ENCODE measurements at regions not wholly inside any gene's neighbourhood (a gene's known extent, or its start where the extent isn't known, plus 50 kb on each side); places are given as distances from the start of the nearest gene placed in this dataset.

DNA sequence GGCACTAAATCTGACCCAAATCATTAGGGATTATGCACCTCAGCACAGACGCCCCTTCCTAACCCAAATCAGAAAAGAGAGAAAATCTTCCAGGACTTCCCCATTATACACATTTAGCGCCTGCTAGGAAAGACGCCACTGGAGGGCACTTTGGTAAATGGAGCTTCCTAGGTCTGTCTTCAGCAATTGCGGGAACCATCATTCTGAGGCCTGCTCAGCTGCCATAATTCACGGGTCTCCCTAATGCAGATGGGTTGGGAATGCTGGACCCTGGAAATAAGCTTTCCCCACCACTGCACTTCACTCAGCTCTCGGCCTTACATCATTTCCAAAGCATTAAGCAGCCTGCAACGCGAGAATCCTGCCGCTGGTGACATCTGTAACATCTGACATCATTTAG is 86.2 kb upstream of the OPCML start:
- Histone ChIP-seq H3K4me3 (no peak overlapping the region), H3K36me3 (no peaks in the 10 kb centered on the region), H3K9ac (no peak overlapping the region), H3K27ac (no peak overlapping the region), H3K9me3 (replicated peaks in 1 of 11) (peaks cover 0 to 21% (median 9%) of the 10 kb centered on the region in 11 experiments; a peak in 14 of 22 replicates), H3K4me2 (no peak overlapping the region), H3K27me3 (no peaks in the 10 kb centered on the region), H3K4me1 (no peaks in the 10 kb centered on the region), H4K20me1 (no peaks in the 10 kb centered on the region; a peak in 1 of 22 replicates)
- no peak for TF ChIP-seq Cebpa-rat (IDR thresholded peaks at IDR 0.05)

DNA sequence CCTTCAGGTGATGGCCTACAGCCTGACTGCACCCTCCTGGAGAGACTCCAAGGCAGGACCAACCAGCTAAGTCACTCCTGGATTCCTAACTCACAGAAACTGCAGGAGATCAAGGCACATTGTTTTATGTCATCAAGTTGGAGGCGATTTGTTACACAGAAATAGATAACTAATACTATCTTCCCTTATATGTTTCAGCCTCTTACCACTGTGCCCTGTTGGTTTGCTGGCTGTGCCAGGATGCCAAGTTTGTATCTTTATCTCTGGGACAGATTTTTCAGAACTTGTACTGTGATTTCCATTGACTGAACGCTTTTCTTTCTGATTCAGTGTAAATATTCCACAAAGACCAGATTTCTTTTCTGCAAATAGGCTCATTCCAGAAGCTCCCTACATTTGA is 76.2 kb upstream of the OPCML start:
- no peak overlapping the region for H3K4me3 ChIP-seq
- no peaks in the 10 kb centered on the region for H3K27me3 ChIP-seq
- peaks cover 15 to 24% (median 20%) of the 10 kb centered on the region in 11 experiments for H3K9me3 ChIP-seq (replicated peaks in 1 of 11)
- no peaks in the 10 kb centered on the region for H3K4me1 ChIP-seq
- TF ChIP-seq Cebpa-rat (IDR thresholded peaks at IDR 0.05): no peak
- no peaks in the 10 kb centered on the region for H4K20me1 ChIP-seq
- no peak overlapping the region for H3K9ac ChIP-seq
- no peak overlapping the region for H3K27ac ChIP-seq
- no peak overlapping the region for H3K4me2 ChIP-seq
- no peaks in the 10 kb centered on the region; a peak in 1 of 22 replicates for H3K36me3 ChIP-seq

DNA sequence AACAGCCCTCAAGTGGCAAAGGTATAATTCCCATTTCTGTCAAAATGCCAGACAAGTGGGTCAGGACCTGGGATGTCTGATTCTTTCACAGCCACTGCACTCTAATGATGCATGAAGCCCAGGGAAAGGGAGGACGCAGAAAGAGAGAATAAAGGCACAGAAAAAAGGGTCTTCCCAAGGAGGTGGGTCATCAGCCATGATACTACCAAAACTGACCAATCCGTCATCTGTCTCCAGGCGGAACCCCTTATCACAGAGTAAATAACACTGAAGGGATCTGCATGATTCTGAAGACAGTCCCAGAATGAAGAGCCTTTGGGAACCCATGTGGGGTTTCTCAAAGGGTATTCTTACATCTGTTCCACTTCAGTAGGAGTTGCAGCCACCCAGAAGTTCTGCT is 73.8 kb upstream of the OPCML start:
- H3K4me3 ChIP-seq: no peak overlapping the region
- TF ChIP-seq Cebpa-rat (IDR thresholded peaks at IDR 0.05): no peak
- no peaks in the 10 kb centered on the region for H4K20me1 ChIP-seq

DNA sequence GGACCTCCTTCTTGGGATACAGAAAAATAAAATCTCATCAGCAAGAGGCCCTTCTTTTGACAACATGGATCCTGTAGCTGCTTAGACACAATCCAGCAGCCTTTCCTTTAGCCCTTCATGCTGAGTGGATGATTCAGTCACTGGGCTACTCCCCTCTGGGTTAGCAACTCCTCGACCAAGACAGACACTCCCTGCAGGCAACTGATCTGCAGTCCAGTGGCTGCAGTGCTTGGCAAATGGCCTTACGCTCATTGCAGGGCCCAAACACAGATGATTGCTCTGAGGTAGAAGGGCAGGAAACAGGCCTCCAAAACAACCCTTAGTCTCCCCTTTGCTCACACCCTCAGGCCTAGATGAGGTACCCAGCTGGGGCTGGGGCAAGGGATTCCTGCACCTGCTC is 73.2 kb upstream of the OPCML start:
- no peak overlapping the region for H3K27ac ChIP-seq
- TF ChIP-seq Cebpa-rat (IDR thresholded peaks at IDR 0.05): no peak
- no peak overlapping the region for H3K4me2 ChIP-seq
- no peaks in the 10 kb centered on the region for H3K27me3 ChIP-seq
- H3K4me1 ChIP-seq: peaks cover 0 to 4% (median 0%) of the 10 kb centered on the region in 10 experiments; a peak in 1 of 20 replicates
- no peak overlapping the region for H3K4me3 ChIP-seq
- H3K36me3 ChIP-seq: no peaks in the 10 kb centered on the region; a peak in 1 of 22 replicates
- no peak overlapping the region for H3K9ac ChIP-seq
- H4K20me1 ChIP-seq: no peaks in the 10 kb centered on the region
- H3K9me3 ChIP-seq (replicated peaks in 1 of 11): peaks cover 11 to 14% (median 13%) of the 10 kb centered on the region in 11 experiments

More for the DNA sequence above, 73.8 kb upstream of the OPCML start:
- H3K9me3 ChIP-seq (replicated peaks in 1 of 11): peaks cover 15 to 20% (median 18%) of the 10 kb centered on the region in 11 experiments
- no peak overlapping the region for H3K27ac ChIP-seq
- no peaks in the 10 kb centered on the region for H3K4me1 ChIP-seq
- no peak overlapping the region for H3K4me2 ChIP-seq
- H3K36me3 ChIP-seq: no peaks in the 10 kb centered on the region; a peak in 1 of 22 replicates
- no peaks in the 10 kb centered on the region for H3K27me3 ChIP-seq
- H3K9ac ChIP-seq: no peak overlapping the region

DNA sequence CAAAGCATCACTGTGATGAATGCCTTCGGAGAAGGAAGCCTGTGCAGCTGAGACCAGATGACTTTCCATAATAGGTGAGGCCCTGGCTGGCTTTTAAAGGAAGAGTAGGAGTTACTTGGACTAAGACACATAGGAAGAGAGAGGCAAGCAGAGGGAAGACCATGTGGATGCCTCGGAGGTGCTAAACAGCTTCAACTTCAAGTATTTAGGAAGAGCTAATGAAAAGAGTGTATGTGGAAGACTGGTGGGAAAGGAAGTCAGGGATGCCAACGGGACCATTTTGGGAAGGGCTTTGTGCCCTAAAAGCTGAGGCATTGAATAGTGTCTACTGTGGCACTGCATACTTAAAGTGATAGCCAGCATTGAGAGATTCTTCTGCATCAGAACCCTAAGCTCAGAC is 69.3 kb upstream of the OPCML start:
- Histone ChIP-seq H3K9me3 (replicated peaks in 1 of 11) (no peaks in the 10 kb centered on the region; a peak in 1 of 22 replicates), H3K27me3 (no peaks in the 10 kb centered on the region), H3K4me1 (peaks cover 0 to 4% (median 0%) of the 10 kb centered on the region in 10 experiments; a peak in 1 of 20 replicates), H3K36me3 (no peaks in the 10 kb centered on the region), H3K9ac (no peak overlapping the region), H3K4me3 (no peak overlapping the region), H3K4me2 (no peak overlapping the region), H3K27ac (no peak overlapping the region), H4K20me1 (no peaks in the 10 kb centered on the region)
- TF ChIP-seq Cebpa-rat (IDR thresholded peaks at IDR 0.05): no peak

DNA sequence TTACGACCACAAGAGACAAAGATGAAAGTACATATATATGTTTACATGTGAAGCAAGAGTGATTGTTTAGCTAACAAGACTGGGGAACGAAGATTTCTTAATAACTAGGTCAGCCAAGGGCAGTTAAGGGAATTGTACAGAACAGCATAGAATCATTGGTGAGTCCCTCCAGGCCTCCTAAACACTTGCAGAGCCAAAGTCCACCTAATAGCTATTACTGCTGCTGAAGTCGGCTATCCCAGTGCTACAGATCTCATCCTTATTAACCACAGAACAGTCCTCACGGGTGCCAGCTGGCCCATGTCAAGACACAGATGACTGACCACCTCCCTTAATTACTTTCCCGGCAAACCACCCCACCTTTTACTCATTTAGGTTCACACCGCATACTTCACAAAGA is 68.5 kb upstream of the OPCML start:
- no peaks in the 10 kb centered on the region for H3K27me3 ChIP-seq
- H4K20me1 ChIP-seq: no peaks in the 10 kb centered on the region
- no peaks in the 10 kb centered on the region; a peak in 1 of 22 replicates for H3K9me3 ChIP-seq (replicated peaks in 1 of 11)
- H3K4me1 ChIP-seq: peaks cover 0 to 4% (median 0%) of the 10 kb centered on the region in 10 experiments; a peak in 1 of 20 replicates
- no peak overlapping the region for H3K4me3 ChIP-seq
- no peaks in the 10 kb centered on the region for H3K36me3 ChIP-seq
- H3K27ac ChIP-seq: no peak overlapping the region
- no peak for TF ChIP-seq Cebpa-rat (IDR thresholded peaks at IDR 0.05)
- peak overlapping the region in 2 of 11 experiments; percentile 4 to 20; a peak in 1 of 22 replicates for H3K4me2 ChIP-seq
- H3K9ac ChIP-seq: no peak overlapping the region

DNA sequence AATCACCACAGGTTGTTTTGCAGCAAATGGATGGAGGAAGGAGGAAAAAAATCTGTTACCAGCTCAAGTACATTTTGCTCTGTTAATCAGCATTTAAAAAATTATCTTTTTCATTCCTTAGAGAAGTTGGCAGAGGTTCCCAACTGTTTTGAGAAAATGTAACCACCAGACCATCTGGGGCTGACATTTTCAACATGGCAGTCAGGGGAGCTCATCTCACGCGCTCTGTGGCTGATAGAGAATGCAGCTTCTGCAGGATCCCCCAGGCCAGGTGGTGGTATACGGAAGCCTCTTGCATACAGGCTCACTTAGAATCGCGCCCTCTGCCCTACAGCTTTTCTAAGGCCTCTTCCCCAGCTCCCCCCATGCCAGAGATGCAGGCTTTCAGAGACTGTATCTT is 68.0 kb upstream of the OPCML start:
- no peak for TF ChIP-seq Cebpa-rat (IDR thresholded peaks at IDR 0.05)
- Histone ChIP-seq H3K27me3 (no peaks in the 10 kb centered on the region), H3K9me3 (replicated peaks in 1 of 11) (no peaks in the 10 kb centered on the region; a peak in 1 of 22 replicates), H3K27ac (no peak overlapping the region), H3K9ac (no peak overlapping the region), H4K20me1 (no peaks in the 10 kb centered on the region), H3K4me3 (no peak overlapping the region), H3K36me3 (no peaks in the 10 kb centered on the region), H3K4me2 (no peak overlapping the region), H3K4me1 (peaks cover 0 to 4% (median 0%) of the 10 kb centered on the region in 10 experiments; a peak in 1 of 20 replicates)

DNA sequence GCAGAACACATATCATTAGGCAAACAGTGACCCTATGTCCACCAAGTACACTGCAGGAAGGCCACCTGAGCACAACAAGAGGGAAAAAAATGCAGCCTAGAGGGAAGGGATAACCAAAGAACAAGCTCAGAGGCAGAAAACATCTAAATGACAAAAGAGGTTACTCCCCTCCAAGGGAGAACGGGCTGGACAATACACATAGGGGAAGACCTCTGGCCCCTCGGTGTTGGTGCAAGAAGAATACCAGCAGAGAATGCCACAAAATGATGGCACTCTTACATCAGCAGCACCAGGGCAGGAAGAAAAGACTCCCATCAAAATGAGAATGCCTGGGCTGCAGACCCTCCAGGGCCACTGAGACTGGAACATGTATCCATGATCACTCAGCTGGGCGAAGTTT is 66.6 kb upstream of the OPCML start:
- Histone ChIP-seq H3K4me1 (peaks cover 0 to 4% (median 0%) of the 10 kb centered on the region in 10 experiments; a peak in 1 of 20 replicates), H3K4me3 (no peak overlapping the region), H3K27me3 (no peaks in the 10 kb centered on the region), H3K36me3 (no peaks in the 10 kb centered on the region), H4K20me1 (no peaks in the 10 kb centered on the region), H3K9me3 (replicated peaks in 1 of 11) (no peaks in the 10 kb centered on the region; a peak in 1 of 22 replicates), H3K27ac (no peak overlapping the region), H3K9ac (no peak overlapping the region), H3K4me2 (no peak overlapping the region)
- TF ChIP-seq Cebpa-rat (IDR thresholded peaks at IDR 0.05): no peak

DNA sequence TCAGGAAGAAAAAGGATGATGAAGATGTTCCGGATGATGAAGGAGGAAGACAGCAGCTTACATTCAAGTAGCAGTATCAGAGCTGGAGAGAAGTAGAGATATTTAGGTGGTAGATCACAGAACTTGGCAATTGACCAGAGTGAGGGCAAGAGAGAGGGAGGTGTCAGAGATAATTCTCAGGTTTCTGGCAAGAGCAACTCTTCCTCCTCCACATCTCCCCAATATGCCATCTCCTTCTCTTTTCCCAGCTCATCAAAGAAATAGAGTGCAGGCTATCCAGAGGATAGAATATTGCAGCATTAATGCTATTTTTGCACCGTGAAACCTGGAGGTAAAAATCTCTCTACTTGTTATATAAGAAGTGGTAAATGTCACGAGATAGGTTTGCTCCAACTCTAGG is 64.9 kb upstream of the OPCML start:
- H4K20me1 ChIP-seq: no peaks in the 10 kb centered on the region
- H3K9ac ChIP-seq: no peak overlapping the region
- TF ChIP-seq Cebpa-rat (IDR thresholded peaks at IDR 0.05): no peak
- H3K4me1 ChIP-seq: peaks cover 0 to 4% (median 0%) of the 10 kb centered on the region in 10 experiments; a peak in 1 of 20 replicates
- no peaks in the 10 kb centered on the region for H3K36me3 ChIP-seq
- H3K27ac ChIP-seq: no peak overlapping the region
- H3K27me3 ChIP-seq: no peaks in the 10 kb centered on the region
- H3K9me3 ChIP-seq (replicated peaks in 1 of 11): no peaks in the 10 kb centered on the region; a peak in 1 of 22 replicates
- no peak overlapping the region for H3K4me3 ChIP-seq
- H3K4me2 ChIP-seq: no peak overlapping the region

DNA sequence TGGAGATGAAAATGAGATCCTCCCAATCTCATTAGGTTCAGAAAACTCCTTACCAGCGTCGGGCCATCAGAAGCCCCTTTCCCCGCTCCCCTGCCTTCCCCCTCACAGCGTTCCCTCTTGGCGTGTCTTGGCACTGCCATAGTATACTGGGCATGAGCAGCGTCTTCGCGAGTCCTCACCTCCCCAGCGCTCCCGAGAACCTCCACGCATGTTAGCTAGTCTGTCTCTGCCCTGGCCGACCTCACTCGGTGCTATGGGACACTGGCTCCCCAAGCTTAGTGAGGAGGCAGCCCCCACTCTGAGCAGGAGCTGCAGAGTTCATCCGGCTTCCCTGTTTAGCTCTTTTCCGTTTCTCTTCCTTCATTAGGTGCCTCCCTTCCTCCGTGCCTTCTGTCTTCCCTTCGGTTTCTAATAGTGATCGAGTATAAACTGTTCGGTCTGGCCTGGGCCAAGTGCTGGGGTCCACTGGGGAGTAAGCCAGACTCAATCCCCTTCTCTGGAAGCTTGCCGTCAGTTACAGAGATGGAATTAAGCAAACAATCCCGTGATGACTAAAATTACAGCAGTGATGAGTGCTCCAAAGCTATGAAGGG is 63.8 kb upstream of the OPCML start:
- Histone ChIP-seq H3K4me2 (no peak overlapping the region), H3K27ac (no peak overlapping the region), H4K20me1 (no peaks in the 10 kb centered on the region), H3K36me3 (no peaks in the 10 kb centered on the region), H3K4me3 (no peak overlapping the region), H3K4me1 (peaks cover 0 to 4% (median 0%) of the 10 kb centered on the region in 10 experiments; a peak in 1 of 20 replicates), H3K27me3 (no peaks in the 10 kb centered on the region), H3K9ac (no peak overlapping the region), H3K9me3 (replicated peaks in 1 of 11) (no peaks in the 10 kb centered on the region)
- no peak for TF ChIP-seq Cebpa-rat (IDR thresholded peaks at IDR 0.05)
